IPS-NIHi7 (cell line): ENCODE measurements at regions not wholly inside any gene's neighbourhood (a gene's known extent, or its start where the extent isn't known, plus 50 kb on each side); places are given as distances from the start of the nearest gene placed in this dataset.

ENCODE experiments used
- DNase-seq: peaks from one replicate; pipeline ENCODE4 v3.0.0; 2012; ENCODE audit warnings: mixed read lengths; ENCODE audit errors: extremely low spot score

GRCh38 chr6:82015043-82015442, 232.5 kb downstream of the IBTK start:
- no peak for DNase-seq

GRCh38 chr6:82013561-82014530, 233.7 kb downstream of the IBTK start:
- DNase-seq, result no peak

- peak; percentile 18 for DNase-seq
Measured at GRCh38 chr6:82006027-82006738, 241.4 kb downstream of the IBTK start.

- DNase-seq, result no peak
Measured at GRCh38 chr6:82000551-82000950, 247.0 kb downstream of the IBTK start.

- no peak for DNase-seq
Measured at GRCh38 chr6:81999826-82000225, 247.3 kb upstream of the TENT5A start.

- DNase-seq, result no peak
Measured at GRCh38 chr6:81999270-81999669, 246.8 kb upstream of the TENT5A start.

GRCh38 chr6:81998432-81998831, 246.0 kb upstream of the TENT5A start:
- DNase-seq, result no peak

- DNase-seq, result no peak
Measured at GRCh38 chr6:81997090-81997926, 244.8 kb upstream of the TENT5A start.

- no peak for DNase-seq
Measured at GRCh38 chr6:81996414-81996813, 243.9 kb upstream of the TENT5A start.

- DNase-seq, result no peak
Measured at GRCh38 chr6:81995548-81996289, 243.2 kb upstream of the TENT5A start.

GRCh38 chr6:81988871-81989270, 236.4 kb upstream of the TENT5A start:
- DNase-seq, result no peak

GRCh38 chr6:81988446-81988845, 236.0 kb upstream of the TENT5A start:
- no peak for DNase-seq

GRCh38 chr6:81987293-81987692, 234.8 kb upstream of the TENT5A start:
- no peak for DNase-seq

- no peak for DNase-seq
Measured at GRCh38 chr6:81985191-81985590, 232.7 kb upstream of the TENT5A start.

GRCh38 chr6:81984599-81984998, 232.1 kb upstream of the TENT5A start:
- DNase-seq, result no peak

GRCh38 chr6:81981812-81982211, 229.3 kb upstream of the TENT5A start:
- DNase-seq, result no peak

- DNase-seq, result no peak
Measured at GRCh38 chr6:81979767-81980166, 227.3 kb upstream of the TENT5A start.

GRCh38 chr6:81979329-81979728, 226.8 kb upstream of the TENT5A start:
- no peak for DNase-seq

GRCh38 chr6:81978230-81978629, 225.7 kb upstream of the TENT5A start:
- no peak for DNase-seq

GRCh38 chr6:81977486-81977885, 225.0 kb upstream of the TENT5A start:
- no peak for DNase-seq

- peak; percentile 48 for DNase-seq
Measured at GRCh38 chr6:81969814-81970213, 217.3 kb upstream of the TENT5A start.
